GM18870 (cell line): ENCODE measurements at regions not wholly inside any gene's neighbourhood (a gene's known extent, or its start where the extent isn't known, plus 50 kb on each side); places are given as distances from the start of the nearest gene placed in this dataset.
"Not testable (repeated sequence)": the region's sequence is repeated elsewhere in the genome, so short reads cannot be mapped to it uniquely, and the experiment has no call there.

Source experiments
- ATAC-seq: cut with Tn5 transposase; IDR thresholded peaks from one replicate; pipeline ENCODE4 v1.9.1; 2021; ENCODE audit warnings: moderate library complexity; ENCODE audit not compliant: unreplicated experiment

DNA sequence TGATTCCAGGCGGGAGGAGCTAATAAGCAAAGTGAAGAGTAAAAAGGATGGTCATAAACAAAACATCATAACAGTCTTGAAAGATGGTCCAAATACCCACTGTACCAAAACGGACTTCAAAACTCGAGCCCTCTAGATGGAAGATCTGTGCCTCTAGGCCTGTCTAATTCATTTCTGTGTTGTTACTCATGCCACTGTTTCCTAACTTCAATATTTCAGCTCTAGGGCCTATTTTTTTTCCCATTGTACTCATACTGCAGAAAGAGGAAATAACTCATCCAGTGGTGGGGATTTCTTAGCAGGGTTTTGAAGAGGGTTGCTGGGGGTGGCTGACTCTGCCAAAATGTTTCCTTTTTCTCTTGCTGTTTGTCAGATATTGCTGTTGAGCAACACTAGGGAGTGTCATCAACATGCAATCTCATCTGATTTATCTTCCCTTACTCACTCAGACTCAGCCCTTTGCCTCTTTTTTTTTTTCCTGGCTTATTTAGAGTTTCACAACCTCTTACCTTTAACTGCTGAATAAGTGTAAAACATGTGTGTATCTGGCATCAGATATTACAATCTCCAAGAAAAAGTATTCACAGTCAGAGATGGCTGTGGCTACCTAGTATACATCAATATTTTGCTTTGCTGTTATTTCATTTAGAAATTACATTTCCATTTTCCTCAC is 189.6 kb downstream of the DUSP6 start:
- ATAC-seq, result no peak

DNA sequence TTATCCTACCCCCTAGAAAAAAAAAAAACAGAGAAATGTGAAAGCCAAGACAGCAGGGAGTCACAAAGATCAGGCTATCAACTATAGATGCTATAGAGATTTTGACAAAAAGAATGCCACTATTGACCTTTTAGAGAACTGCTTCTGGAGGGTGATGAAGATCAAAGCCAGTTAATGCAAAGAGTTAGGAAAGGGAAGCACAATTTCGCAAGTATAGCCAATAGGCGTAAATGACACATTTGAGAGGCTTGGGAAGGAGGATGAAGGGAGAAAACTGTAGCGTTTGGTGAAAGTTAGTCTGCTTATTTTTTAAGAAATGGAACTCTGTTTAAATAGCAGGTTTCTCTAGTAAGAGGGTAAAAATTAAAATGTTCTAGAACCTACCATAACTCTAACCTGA is 190.7 kb downstream of the DUSP6 start:
- ATAC-seq, result no peak

DNA sequence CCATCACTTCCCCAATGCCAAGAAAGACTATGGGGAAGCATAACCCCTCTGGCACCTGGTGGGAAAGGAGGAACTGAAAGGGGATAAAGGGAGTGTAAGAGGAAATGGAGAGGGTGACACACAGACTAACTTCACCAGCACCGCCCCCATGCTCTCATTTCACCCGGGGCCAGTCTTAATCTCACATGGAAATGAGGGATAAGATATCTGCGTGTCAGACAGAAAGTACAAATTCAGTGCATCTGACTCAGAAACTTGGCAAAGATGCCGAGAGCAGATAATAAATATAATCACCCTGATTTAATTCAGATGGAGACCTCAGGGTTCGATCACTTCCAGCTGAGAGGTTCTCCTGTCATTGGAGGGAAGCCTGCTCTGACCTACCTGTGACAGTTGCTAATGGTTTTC is 191.6 kb downstream of the DUSP6 start:
- ATAC-seq, result no peak

DNA sequence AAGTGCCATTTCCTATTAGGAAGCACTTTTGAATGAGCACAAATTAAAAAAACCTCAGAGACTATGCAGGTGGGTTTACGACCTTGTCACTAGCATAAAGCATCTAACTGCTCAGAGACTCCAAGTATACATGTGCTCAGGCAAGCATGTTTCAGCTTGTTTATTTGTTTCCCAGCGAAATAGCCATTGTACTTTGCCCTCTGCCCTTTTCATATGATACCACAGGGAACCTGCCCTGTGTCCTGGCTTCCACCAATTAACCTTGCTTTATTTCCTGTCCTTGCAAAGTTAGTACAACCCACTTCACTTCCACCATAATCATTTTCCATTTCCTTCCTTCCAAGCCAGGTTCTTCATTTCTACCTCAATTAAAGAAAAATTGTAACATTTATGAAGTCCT is 194.9 kb downstream of the DUSP6 start:
- no peak for ATAC-seq

DNA sequence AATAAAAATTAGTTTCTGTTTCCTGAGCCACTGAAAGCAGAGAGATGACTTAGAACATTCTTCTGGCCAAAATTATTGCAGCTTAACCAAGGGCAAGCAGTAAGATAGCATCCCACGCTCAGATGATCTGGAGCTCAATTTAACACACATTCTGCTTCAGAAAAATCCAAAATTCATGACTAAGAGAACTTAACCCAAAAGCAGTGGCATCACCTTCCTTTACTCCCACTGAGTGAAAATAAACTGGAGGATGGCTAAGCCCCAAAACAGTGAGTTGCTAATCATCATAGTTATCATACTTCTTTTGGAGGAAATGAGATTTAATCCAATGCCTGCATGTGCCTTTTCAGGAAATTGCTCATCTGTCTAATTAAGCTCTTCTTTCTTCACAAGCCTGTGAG is 195.4 kb downstream of the DUSP6 start:
- ATAC-seq, result no peak

DNA sequence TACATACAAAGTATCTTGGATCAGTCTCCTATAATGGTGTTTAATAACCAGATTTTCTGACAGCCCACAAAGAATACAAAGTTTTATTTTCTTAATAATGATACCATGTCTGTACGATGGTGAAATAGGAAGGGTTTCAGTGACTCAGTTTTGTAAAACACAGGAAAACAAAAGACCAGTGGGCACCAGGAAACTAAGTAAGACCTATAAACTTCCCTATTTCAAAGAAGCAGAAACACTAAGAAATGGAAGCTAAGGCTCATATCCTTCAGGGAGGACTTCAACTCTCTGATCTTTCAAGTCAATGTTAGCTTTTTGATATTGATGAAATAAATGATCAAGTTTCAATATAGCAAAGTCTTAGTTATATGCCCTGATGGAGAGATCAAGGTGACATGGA is 196.0 kb downstream of the DUSP6 start:
- no peak for ATAC-seq

DNA sequence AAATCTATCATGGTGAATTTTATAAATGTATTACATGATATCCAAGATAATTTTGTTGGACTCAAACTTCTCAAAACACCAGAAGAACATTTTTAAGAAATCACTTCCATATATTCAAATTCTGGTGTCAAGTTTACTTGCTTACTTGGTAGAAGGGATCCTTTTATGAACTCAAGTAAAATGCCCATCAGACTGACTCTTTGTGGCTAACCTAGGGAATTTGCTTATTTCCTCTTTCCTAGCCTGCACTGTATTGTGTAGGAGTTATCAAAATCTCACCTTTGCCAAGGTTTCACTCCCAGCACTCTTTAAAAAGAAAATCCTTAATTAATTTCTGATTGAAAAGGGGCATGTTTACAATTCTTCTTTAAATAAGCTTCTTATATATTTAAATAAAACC is 196.5 kb downstream of the DUSP6 start:
- no peak for ATAC-seq

DNA sequence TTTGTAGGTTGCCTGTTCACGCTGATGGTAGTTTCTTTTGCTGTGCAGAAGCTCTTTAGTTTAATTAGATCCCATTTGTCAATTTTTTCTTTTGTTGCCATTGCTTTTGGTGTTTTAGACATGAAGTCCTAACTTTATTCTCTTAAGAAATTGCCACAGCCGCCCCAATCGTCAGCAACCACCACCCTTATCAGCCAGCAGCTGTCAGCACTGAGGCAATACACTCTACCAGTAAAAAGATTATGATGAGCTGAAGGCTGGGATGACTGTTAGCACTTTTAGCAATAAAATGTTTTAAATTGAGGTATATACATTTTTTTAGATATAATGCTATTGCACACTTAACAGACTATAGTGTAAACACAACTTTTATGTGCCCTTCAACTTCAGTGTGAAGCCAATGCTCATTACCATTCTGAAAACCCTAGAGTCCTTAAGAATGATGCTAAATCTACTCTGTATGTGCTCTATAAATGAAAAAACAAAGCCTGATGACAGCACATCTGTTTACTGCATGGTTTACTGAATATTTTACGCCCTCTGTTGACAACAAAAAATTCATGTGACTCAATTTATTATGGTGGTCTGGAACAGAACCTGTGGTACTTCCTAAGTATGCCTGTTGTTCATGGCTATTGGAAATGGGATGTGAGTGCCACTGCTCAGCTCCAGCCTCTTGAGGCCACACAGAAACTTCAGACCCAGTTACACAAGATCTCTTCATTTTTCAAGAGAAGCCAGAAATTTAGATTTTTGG is 197.4 kb downstream of the DUSP6 start:
- ATAC-seq, result no peak

DNA sequence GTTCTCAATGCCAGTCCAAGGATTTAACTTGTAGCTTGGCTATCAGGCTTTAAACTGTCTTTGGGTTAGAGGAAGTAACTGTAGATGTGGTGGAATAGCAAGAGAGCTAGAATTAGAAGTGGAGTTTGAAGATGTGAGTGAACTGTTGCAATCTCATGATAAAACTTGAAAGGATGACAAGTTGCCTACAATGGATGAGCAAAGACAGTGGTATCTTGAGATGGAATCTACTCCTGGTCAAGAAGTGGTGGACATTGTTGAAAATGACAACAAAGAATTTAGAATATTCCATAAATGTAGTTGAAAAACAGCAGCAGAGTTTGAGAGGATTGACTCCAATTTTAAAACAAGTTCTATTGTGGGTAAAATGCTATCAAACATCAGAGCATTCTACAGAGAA is 199.0 kb downstream of the DUSP6 start:
- ATAC-seq, result no peak

DNA sequence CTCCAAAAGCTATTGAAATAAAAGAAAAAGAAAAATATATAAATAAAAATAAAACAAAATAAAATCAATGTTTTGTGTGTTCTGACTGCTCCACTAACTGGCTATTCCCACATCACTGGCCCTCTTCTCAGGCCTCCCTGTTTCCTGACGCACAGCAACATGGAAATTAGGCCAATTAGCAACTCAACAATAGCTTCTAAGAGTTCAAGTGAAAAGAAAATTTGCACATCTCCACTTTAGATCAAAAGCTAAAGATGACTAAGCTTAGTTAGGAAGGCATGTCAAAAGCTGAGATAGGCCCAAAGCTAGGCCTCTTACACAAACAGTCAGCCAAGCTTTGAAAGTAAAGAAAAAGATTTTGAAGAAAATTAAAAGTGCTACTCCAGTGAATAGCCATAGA is 200.8 kb downstream of the DUSP6 start:
- ATAC-seq, result no peak

DNA sequence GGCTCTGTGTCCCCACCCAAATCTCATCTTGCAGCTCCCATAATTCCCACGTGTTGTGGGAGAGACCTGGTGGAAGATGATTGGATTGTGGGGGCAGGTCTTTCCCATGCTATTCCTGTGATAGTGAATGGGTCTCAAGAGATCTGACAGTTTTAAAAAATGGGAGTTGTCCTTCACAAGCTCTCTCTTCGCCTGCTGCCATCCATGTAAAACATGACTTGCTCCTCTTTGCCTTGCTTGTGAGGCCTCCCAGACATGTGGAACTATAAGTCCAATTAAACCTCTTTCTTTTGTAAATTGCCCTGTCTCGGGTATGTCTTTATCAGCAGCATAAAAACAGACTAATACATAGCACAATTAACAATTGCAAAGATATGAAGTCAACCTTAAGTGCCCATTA is 201.5 kb downstream of the DUSP6 start:
- not testable (repeated sequence) for ATAC-seq

DNA sequence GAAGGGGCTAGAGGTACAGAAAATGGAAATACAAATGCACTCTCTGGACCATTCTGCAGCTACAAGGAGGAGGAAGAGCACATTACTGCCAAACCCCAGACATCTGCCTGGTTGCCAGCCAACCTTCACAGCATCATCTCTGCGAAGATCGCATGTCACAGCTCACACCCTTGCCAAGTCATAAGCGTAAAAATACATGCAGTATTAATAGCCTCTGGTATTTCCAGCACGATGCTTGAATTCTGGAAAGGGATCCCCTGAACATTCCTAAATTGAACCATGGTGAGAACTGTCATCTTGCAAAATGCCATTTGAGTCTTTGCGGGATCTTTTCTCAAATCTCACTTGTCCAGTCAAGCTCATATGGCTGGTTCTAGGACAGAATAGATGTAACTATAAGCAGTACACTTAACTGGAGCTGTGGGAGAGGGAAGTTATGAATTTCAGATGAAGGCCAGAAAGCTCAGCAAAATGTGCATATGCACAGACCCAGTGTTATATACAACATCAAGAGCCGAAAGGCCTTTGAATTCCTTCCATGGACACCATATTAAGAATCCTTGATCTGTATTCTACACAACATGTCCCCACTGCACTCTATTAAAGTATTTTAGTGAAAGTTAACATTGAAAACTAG is 211.6 kb downstream of the DUSP6 start:
- no peak for ATAC-seq

DNA sequence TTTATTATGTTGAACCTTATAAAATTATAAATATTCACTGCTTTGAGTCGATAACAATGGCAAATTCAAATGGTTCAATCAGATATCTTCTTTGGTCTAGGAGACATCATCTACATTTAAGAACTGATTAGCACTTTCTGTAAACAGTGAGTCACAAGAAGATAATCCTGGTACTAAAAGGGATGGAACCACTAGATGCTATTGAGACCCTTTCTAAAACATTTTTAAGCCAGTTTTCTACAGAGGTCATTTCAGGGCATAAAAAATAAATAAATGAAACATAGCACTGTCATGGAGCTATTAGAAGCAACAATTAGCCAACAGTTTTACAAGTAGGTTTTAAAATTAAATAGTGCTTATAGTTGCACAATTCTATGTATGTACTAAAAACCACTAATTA is 212.2 kb downstream of the DUSP6 start:
- ATAC-seq, result no peak

DNA sequence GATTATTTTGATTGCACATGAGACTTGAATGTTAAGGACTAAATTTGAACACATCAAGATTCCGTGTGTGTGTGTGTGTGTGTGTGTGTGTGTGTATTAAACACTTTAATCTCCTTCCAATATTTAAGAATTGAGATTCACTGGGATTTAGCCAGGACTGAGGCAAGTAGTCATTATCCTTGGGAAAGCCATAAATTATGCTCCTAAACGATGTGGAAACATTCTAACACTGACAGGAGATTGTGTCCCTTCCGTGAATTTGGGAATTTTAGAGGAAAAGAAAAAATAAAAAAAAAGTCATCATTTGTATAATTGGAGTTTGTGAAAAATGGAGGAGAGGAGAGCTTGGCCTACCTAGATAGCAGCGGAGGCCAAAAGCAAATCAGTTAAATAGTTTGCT is 212.9 kb downstream of the DUSP6 start:
- ATAC-seq, result no peak

DNA sequence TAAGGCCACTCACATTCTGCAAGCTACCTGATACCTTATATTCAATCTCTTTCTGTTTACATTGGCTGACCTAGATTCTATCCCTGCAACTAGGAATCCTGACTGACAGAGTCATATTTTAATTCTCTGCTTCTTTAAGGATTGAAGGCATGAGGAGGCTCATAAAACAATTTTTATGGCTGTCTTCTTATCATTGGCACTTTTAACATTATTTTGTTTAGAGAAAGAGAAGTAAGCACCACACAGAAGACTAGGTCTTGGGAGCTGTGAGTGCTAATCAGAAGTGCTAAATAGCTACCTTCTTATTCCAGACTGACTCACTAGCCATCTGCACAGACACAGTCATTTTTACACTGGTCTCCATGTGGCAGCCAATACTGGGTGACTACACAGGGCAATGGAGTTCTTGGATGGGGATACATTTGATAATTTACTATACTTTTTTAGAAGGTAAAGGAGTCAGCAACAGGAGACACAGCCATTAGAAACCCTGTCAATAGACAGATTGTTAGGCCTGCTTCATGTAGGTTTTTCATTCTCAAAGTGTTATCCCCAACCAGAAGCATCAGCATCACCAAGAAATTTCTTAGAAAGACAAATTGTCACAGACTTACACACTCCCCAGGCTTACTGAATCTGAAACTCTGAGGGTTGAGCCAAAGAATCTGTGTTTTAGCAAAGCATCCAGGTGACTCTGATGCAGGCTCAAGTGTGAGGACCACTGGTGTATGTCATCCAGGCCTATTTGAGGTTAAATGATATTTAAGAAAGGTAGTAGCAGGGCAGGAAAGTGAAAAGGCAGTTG is 214.1 kb downstream of the DUSP6 start:
- ATAC-seq, result no peak

DNA sequence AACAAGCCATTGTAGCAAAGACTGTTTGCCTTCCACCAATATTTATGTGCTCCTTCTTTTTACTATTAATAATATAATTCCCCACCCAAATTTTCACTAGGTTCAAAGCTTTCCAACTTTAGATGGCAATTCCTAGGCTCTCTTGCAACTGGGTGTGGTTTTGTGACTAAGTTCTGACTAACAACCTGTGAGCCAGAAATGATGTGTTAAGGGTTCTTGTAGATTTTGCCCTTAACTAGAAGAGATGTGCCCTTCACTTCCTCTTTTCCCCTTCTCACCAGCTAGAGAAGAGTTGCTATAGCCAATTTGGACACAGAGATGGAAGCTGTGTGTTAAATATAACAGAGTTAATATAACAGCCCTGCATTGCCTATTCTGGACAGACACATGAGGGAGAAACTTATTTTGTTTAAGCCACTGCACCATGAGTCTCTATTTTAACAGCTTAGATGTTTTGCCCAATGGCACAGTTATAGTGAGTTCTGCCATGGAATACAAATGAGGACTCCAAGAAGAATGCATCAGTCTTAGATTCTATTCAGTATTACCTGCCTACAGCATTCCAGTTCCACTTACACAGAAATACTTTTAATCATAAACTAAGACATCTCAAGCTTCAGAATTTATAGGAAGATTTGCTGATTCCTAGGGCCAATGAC is 216.2 kb downstream of the DUSP6 start:
- ATAC-seq, result no peak

DNA sequence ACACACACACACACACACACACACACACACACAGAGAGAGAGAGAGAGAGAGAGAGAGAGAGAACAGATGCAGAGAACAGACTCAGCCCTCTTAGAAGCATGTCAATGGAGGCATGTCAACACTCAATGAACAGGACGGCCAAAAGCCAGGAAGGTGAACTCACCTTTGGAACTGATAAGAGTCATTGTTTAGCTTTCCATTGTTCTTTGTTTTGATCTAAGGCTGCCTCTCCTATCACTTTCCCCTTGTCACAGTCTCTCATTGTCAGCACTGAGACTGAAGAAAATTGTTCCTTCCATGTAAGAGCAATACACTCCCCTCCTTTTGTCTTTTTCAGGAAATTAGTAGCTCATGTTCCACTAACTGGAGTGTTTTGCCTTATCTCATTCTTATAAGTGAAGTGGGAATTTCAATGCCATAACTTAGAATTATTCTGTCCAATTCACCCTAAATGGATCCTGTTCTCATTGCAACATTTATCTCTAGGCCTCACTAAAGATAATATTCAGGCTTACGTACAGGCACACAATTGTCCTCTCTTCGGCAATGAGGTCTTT is 218.0 kb downstream of the DUSP6 start:
- no peak for ATAC-seq

DNA sequence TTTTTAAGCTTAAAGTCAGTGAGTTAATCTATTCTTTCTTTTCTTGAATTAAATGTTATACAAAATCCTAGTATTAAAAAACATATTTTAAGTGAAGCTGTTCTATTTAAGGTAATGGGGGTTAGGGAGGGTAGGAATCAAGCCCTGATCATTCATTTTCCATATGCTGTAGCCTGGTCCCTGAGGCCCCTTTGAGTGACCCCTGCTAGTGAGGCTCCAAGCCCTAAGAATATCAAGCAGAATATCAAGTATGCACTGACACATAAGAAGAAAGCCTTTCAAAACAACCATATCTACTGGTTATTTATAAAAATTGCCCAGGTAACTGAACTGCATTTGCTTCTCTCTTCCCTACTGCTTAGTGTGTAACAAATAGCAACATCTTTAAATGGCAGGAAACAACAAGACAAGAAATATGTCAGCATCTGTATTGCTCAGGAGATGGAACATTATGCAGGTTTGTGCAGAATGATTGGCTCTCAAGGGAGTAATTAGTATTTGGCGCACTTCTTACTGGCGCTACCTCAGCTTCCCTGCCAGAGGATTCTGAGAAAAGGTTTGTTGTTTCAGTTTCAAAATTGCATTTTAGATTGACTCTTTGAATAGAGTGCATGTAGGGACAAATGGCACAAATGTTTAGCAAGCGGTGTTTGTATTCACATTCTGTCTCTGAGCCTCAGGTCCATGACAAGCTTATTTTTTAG is 223.0 kb downstream of the DUSP6 start:
- ATAC-seq, result no peak

DNA sequence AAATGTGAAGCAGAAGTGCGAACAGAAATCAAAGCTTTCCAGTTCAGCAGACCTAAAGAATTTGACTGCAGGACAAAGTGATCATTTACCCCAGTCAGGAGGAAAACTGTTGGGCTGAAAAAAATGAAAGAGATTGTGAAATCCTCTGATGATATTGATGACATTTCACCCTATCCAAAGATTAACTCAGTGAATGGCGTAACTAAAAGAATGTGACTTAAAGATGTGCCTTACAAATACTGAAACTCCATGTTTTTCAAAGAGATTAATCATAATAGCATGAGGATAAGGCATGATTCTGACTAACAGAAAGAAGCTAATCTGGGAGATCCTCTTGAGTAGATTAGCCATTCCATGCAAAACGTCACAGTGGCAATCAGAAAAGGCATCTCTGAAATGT is 225.6 kb downstream of the DUSP6 start:
- ATAC-seq, result no peak

DNA sequence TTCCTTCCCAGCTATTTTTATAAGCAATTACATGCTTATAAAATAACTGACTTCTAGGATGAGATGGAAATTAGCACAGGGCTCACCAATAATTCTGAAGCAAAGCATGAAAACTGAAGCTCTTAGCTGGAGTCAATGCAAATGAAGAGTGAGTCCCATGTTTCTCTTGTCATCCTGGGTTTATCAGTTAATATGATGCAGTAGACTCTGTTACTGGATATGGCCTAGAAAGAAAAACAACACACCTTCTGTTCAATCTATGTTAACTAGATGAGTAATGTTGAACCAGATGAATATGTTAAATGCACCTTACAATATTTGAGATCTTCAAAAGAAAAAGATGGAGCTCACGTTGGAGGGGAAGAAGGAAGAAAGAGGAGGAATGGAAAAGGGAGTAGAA is 229.4 kb downstream of the DUSP6 start:
- no peak for ATAC-seq
